Stimulated activated naive CD4-positive, alpha-beta T cell (primary cell): ENCODE measurements at regions not wholly inside any gene's neighbourhood (a gene's known extent, or its start where the extent isn't known, plus 50 kb on each side); places are given as distances from the start of the nearest gene placed in this dataset.

Experiments
- DNase-seq, 6 experiments: peaks; one replicate each; lab custom pipeline; 2025; lab: John Stamatoyannopoulos, UW

DNA sequence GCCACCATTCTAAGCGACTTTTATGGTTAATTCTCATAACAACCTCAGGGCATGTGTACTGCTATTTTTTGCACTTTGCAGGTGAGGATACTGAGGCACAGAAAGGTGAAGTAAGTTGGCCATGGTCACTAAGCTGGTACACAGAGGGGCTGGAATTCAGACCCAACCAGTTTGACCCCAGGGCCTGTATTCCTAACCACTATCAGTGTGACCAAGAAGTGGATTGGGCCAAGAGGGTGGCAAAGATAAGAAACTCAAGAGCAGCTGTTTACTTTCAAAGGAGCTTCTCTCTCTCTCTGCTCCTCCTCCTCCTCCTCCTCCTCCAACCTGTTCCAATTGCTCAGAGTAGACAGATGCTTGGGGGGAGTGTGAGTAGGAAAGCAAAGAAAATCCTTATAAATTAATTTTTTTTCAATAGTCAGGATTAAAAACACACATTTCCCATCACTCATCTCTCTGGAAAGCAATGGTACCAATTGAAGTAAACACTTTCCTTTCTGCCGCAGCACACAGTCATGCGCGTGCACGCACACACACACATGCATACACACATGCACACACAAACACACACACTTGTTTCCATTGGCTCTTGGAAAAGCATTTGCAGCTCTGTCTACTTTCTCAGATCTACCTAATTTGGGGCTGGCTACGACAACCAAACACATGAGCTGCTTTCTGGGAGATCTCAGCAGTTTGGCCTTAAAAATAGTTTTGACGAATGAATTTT, 736.7 kb upstream of the WWC1 start:
- no peak for DNase-seq

DNA sequence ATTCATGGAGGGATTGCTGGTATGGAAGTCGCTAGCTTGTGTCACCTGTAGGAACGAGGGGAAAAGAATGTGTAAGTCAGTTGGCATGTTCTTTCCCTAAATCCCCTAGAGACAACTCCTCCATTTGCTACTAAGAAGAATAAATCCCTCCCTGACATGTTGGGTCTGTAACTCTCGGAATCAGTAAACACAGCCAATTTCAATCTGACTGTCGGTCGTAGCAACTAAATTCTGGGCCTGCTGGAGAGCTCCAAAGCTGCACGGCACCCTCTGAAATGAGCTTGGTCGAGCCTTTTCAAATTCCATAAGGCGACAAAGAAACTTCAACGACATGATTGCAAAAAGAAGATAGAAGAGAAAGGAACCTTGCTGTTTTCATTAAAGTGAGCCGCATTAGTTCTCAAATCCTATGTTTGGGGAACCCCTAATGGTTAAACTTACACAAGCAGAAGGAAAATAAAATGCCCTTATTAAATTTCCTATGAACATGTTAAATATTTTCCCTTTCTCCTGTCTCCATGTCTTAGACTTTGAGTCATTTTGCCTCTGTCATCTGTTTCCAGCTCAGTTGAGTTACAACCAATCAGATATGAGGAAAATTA, 735.8 kb upstream of the WWC1 start:
- DNase-seq, result no peak

DNA sequence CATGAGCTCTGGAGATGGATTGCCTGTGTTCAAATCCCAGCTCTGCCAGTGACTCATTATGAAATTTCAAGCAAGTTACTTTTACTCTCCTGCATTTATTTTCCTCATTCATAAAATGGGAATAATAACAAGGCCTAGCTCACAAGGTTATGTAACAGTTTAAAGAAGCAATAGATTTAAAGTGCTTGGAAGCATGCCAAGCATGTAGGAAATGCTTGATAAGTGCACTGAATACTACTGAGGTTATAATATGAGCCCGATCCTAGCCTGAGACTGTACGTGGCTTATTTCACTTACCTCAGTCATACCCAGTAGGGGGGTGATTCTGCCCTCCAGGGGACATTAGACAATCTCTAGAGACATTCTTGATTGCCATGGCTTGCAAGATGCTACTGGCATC, 734.1 kb upstream of the WWC1 start:
- DNase-seq, result no peak

DNA sequence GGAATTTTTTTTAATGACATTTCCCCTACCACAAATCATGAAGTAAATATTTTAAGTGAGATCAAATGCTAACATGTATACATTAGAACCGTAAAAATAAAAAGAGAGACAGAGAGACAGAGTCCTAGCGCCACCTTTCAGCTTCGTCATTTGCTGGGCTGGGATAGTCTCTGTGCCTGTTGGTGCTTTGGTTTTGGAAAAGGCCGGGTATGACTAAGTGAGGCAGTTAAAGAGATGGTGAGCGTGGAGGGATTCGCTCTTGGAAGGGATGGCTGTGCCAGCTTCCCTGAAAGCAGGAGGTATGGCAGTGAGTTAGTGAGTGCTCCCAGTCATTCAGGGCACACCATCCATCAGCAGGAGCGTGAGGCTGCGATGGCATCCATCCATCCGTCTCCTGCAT, 729.6 kb upstream of the WWC1 start:
- no peak for DNase-seq

DNA sequence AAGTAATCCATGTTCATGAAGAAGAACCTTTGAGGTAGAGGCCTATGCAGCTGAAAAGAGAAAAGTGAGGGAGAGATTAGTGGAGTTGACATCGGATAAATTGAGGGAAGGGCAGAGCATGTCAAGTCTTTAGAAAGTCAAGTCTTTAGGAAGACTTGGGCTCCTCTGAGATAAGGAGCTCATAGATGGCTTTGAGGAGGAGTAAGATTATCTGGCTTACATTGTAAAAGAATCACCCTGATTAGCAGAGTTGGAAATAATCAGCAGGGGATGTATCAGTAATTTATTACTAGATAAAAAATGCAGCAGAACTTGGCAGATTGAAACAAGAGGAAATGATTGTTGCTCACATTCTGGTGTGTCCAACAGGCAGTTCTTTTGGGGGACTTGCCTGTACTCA, 727.2 kb upstream of the WWC1 start:
- DNase-seq, result no peak

DNA sequence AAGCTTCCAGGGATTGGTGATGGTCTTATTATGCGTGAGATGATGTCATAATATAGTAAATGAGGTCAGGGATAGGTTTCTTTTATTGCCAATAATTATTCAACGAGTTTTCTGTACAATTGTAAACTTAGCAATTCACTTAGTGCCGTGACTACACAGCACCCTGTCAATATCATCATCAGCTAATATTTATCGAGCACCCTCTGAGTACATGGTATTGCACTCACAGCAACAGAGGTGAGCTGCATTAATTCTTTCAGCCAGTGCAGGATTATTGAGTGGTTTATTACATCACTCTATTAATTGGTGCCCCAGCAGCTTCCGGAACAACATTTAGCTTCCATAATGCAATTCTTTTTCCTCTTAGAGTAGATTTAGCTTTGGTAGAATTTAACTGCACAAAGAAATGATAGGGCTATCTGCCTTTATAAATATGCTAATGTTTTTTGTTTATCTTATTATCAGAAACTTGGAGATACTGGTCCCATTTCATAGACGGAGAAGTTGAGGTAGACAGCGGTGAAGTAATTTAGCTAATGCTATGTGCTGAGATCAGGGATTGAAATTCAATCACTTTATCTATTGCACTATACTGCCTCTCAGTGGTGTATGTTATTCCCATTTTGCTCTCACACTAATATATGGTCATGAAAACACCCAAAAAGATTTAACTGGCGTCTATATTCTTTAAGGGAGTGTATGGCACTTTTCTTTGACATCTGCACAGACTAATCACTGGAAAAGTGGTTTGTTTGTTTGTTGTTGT, 726.1 kb upstream of the WWC1 start:
- no peak for DNase-seq

DNA sequence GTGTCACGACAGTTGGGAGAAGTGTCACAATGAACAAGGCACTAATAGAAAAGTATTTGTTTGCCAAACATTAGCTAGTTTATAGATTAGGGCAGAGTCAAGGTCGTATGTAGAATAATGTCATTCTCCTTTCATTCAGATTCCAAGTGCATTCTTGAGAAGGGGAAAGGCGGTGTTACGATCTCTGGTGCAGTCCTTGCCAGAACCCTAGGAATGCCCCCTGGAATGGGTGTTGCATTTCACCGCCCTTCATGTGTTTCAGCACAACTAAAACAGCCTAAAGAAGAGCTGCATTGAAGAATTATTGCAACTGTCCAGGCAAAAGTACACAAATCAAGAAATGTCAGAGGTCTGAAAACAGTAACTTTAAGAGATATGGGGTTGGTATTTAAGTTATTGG, 721.0 kb upstream of the WWC1 start:
- DNase-seq, result no peak

DNA sequence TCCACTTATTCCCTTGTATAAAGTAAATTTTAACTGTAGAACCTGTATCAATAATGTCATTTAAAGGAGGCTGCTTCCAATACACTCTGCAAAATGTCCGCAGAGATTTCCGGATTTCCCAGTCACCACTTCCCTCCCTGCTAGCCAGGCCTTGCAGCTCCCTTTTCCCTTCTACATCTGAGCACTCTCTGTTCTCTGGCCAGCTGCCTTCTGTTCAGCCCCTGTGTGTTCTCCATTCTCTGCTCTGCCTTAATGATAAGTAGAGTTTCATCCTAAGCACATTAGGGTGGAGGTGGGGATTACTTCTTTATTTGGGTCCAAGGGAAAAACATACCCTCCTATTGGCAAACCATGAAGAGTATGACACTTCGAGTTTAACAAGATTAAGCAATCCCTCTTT, 719.6 kb upstream of the WWC1 start:
- DNase-seq, result no peak

DNA sequence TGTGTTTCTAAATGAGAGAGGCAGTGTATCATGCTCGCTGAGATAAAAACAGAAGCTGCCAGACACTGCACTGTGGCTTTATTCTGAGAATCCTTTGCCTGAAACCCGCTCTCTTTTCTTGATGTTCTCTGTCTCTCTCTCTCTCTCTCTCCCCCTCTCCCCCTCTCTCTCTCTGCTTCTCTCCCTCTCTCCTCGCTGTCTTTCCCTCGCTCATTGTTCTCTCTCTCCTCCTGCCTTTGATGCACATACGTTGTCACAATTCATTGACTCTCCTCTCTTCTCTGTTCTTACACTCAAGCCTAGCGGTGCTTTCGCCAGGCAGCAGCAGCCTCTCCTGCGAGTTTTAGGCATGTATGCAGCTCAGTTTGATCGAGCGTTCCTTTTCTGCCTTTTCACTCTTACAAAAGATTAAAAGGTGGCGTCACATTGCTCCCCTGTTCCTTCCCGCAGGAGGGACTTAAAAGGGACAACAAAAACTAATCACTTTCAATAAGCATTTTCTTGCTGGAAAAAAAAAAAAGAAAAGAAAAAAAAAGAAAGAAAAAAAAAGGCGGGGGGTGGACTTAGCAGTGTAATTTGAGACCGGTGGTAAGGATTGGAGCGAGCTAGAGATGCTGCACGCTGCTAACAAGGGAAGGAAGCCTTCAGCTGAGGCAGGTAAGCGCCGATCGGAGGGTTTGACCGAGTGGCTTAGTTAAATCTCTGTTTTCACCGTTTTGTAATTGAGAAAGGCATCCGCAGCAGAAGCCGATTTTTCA, 717.9 kb upstream of the WWC1 start:
- DNase-seq, result no peak

DNA sequence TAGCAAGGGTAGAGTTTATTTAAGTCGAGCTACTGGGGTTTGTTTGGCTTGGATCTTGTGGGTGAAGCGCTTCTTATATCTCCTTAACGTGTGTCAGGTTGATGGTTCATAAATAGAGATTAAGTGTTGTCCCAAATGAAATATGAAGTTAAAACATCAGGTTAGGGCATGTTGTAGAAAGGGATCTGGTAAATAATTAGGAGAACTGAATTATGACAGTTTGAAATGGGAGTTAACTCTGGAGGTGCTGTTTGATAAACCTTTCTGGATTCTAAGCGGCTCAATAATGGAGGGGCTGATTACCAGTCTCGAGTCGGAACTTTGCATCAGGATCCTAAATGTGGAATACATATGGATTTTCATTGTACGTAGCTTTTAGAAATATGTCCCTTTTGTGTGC, 717.0 kb upstream of the WWC1 start:
- DNase-seq, result no peak

DNA sequence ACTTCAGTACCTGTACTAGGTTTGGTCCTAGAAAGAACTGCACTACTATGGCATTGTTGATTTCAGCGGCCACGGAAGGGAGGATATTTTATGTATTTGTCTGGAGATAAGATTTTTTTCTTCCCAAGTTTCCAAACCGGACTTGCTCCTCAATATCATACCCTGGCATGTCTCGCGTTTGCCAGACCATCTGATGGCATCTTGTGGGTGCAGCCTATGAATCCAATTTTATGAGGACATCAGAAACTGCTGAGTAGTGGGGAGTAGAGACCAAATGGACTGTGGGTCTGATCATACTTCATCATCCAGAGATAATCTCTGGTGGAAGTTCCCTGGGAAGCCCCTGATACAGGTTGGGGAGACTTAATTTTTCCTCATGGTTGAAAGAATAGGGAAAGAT, 716.1 kb upstream of the WWC1 start:
- no peak for DNase-seq

DNA sequence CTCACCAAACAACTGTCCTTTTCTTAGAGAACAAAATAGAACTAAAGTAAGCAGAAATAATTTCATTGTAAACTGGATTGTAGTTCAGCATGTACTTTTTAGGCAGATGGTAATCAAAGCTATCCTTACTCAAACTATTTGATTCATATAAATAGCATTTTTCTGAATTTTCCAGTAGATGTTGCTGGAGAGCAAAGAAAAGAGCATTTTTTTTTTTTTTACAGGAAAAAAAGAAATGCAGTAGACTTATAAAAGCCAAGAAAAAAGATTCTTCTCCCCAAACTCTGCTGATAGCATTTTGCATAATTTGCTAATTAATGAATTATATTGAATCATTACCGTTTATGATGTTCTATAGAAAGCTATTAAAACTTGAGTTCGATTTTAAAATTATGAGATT, 715.3 kb upstream of the WWC1 start:
- DNase-seq, result no peak

DNA sequence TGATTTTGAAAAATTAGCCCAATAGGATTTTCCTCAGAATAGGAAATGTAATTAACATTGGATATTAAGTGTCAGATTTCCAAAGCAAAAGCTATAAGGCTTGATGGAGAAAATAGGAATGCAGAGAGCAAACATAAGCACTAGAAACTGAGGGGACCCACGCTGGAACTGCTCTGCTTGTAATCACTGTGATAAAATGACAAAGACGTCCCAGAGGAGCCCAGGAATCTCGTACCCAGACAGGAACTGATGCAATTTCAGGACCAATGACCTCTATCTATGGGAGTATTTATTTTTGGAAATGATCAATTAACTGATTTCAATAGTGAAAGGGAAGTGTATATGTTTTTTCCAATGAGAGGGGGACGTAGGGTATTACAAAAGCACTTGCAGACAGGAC, 714.5 kb upstream of the WWC1 start:
- DNase-seq, result no peak

DNA sequence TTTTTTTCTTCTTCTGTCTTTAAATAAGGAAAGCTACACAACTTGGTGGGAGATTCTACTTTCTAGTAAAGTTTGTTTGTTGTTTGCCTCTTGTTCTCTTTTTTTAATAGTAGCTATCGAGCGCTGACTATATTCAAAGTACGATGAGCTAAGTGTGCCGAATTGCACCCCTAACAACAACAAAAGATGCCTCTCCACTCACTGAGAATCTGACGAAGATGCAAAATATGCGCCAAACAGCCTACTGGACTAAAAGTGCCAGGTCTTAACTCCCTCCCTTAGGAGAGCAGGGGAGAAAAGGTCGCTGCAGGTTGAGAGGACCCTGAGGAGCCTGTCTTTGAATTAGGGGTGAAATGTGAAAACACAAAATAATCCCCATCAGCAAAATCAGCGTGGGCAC, 713.8 kb upstream of the WWC1 start:
- no peak for DNase-seq

DNA sequence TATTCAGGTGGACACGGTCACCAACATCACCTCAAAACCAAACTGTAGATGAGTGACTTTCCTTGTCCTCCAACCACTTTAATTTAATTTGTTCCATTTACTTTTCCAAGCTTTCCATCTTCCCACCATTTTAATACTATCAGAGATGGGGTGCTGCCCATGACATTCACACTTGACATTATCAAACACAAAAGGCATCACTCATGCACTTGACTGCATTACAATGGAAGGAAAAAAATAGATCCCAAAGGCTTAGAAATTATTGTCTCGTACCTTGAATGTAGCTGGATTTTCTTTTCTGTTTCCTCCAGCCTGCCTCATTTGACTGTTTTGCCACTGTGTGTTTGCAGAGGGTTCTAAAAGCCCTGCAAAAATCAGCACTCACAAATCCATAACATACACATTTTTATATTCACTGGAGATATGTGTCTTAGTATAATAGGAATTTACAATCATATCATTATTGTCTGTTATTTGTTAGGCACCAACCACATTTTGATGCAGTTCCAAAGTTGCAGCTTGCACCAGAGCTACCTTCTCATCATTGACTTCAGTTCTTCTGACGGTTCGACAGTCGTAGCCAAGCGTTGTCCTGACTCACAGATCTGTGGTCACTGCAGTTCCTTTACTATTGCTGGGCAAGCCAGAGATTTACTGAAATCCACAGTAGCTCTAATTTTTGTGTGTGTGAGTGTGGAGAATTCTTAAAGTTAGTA, 712.3 kb upstream of the WWC1 start:
- DNase-seq, result no peak

DNA sequence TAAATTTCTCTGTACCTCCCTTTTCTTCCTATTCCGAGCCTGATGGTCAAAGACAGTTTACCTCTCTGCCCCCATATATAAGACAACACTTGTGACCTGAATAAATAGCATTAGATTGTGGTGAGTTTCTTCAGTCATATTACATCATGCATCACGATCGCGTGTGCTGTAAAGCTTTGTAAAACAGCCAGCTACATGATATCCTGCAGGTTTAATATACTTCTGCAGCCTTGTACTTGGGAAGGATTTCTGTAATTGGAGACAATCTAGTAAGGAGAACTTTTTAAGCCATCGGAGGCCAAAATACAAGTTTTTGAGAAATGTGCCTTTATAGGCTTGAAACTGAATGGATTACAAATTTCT, 711.8 kb upstream of the WWC1 start:
- DNase-seq, result no peak

DNA sequence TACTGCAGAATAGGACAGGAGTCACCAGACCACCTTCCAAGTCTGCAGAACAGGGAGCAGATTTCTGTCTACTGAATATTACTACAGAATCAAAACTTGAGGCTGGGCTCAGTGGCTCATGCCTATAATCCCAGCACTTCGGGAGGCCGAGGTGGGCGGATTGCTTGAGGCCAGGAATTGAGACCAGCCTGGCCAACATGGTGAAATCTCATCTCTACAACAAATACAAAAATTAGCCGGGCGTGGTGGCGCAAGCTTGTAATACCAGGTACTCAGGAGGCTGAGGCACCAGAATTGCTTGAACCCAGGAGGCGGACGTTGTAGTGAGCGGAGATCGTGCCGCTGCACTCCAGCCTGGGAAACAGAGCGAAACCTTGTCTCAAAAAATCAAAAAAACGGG, 710.8 kb upstream of the WWC1 start:
- DNase-seq, result no peak

DNA sequence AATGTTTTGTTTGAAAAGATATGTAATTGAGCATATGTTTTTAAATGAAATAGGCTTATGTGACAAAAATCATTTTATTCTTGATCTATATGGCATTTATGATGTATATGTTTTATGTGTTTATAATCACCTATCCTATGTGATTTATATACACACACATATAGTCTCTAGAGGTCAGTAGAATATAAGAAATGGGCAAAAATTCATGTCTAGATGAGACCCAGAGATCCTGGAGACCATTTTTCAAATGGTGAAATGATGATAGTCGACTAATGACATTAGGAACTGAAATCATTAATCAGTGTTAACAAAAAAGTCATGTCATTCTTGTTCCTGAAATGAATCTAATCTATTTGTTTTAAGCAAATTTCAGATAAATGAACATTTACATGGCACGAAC, 709.2 kb upstream of the WWC1 start:
- DNase-seq, result no peak

DNA sequence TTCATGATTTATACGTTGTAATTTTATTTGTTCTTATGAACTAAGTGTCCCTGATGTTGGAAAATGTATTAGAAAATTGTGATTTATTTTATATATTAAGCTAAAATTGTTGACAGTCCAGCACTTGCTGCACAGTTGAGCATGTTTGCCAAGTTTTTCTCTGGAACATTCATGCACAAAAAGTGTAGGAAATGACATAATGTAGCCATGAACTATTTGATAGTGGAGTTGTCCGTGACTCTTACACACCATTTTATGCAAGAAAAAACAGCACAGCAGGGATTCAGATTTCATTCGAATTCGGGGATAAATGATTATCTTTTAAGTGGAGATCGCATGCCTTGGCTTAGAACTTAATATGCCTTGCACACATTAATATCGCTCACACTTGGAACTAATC, 708.6 kb upstream of the WWC1 start:
- DNase-seq, result no peak

DNA sequence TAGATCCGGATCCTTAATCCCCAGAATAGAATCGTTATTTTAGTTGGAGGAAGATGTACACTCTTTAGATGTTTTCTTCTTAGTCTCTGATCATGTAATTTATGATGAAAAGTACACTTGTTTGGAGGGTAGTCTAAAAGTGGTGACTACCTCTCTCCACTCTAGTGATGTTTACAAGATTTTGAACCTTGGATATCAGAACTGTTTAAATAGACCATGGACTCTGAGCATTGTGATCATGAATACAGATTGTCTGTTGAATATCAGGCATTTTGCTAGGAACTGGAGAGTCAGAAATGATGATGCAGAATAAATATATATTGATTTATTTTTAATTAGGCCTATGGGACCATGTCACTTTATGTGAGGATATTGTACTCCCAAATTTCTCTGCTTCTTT, 706.3 kb upstream of the WWC1 start:
- no peak for DNase-seq

DNA sequence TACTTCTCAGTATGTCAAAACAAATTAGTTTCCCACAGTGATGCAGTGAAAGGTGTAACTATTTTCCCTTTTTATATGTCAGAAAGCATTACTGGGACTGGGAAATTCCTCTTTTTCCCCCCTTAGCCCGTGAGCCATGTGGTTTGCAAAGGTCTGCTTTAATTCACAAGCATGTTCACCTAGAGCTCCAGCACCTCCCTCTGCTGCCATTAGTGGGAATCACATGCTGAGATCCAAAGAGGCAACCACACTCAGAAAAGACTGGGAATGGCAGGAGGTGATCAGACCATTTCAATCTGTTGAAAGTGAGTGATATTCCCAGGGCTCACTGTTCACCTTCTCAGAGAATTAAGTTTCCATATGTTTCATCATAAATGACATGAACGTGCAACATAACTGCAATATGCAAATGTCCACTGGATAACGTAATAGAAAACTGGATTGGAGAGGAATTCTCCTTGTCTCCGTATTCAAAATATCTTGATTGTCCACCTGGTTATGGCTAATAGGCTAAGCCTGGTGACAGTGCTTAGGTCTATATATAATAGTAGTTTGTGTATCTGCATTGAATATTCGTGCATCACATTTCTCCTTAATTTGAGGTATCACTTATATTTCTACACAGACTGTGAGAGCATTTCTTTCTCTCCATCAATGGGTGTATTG, 703.5 kb upstream of the WWC1 start:
- no peak for DNase-seq

DNA sequence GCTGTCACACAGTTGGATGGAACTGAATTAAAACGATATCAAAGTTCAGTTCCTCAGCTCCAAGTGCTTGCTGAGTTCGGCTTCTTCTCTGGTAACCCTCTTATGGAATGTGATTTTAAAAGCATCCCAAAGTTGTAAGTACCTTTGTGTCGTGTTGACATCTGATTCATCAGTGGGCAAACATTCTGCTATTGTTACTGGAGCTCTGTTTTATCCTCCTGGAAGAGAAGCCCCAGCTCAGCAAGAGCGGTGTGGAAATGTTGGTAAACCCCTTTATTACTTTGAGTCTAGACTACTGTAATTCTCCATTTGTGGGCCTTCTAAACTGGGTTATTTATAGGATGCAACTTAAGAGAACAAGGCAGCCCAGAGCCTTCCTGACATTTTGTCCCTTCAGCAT, 699.3 kb upstream of the WWC1 start:
- no peak for DNase-seq
